ENCODE measurements at regions not wholly inside any gene's neighbourhood (a gene's known extent, or its start where the extent isn't known, plus 50 kb on each side); places are given as distances from the start of the nearest gene placed in this dataset.
"Not testable (repeated sequence)": the region's sequence is repeated elsewhere in the genome, so short reads cannot be mapped to it uniquely, and the experiment has no call there.

DNA sequence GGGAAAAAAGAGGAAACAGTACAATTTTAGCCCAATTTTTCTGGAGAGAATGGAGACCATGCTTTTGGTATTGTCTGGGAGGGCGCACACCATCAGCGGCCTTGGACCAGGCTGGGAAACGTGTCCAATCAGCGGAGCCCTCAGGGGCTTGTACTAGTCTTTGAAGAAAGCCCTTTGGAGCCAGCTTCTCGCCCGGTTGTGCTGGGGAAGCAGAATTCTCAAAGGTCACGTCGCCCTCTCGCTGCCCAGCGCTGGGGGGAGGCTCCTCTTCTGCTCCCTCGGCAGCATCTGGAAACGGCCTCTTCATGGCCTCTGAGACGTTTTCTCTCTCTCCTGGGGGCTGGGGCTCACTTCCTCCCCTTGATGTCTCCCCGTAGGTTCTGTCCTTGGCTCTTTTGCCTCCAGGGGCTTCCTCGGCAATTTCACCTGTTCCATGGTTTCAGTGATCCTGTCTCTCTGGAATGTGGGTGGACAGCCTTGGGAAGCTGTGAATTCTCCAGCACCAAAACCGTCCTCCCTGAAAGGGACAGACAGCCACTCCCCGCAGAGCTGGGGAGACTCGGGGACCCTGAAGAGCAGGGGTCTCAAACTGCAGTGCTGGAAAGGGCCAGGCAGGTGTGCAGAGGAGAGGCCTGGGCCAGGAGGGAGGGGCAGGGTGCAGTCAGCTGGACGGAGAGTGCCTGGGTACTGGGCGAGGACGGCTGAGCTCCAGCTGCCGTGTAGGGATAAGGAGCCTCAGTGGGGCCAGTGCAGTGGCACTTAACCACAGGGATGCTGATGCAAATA is 80.2 kb downstream of the RPS6KA4 start:
- TF ChIP-seq POLR2A (IDR thresholded peaks at IDR 0.05) (no peak), POLR2AphosphoS5 (IDR thresholded peaks at IDR 0.05; ENCODE audit: insufficient read depth in 1 of 2, low read depth in 1 of 2) (no peak)
- TF ChIP-seq, protein P1, sequence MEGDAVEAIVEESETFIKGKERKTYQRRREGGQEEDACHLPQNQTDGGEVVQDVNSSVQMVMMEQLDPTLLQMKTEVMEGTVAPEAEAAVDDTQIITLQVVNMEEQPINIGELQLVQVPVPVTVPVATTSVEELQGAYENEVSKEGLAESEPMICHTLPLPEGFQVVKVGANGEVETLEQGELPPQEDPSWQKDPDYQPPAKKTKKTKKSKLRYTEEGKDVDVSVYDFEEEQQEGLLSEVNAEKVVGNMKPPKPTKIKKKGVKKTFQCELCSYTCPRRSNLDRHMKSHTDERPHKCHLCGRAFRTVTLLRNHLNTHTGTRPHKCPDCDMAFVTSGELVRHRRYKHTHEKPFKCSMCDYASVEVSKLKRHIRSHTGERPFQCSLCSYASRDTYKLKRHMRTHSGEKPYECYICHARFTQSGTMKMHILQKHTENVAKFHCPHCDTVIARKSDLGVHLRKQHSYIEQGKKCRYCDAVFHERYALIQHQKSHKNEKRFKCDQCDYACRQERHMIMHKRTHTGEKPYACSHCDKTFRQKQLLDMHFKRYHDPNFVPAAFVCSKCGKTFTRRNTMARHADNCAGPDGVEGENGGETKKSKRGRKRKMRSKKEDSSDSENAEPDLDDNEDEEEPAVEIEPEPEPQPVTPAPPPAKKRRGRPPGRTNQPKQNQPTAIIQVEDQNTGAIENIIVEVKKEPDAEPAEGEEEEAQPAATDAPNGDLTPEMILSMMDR (IDR thresholded peaks at IDR 0.05): no peak
- no peak overlapping the region for H3K4me3 ChIP-seq
- H3K9me3 ChIP-seq: no peaks in the 10 kb centered on the region
- H3K27ac ChIP-seq: no peak overlapping the region
- intact Hi-C loops (cut with DNase I): no loop called here
- no peaks in the 10 kb centered on the region for H3K36me3 ChIP-seq
- no peaks in the 10 kb centered on the region for H3K4me1 ChIP-seq
- no peak for DNase-seq (ENCODE audit: extremely low spot score in 2 of 2)
- no peaks in the 10 kb centered on the region for H3K27me3 ChIP-seq

DNA sequence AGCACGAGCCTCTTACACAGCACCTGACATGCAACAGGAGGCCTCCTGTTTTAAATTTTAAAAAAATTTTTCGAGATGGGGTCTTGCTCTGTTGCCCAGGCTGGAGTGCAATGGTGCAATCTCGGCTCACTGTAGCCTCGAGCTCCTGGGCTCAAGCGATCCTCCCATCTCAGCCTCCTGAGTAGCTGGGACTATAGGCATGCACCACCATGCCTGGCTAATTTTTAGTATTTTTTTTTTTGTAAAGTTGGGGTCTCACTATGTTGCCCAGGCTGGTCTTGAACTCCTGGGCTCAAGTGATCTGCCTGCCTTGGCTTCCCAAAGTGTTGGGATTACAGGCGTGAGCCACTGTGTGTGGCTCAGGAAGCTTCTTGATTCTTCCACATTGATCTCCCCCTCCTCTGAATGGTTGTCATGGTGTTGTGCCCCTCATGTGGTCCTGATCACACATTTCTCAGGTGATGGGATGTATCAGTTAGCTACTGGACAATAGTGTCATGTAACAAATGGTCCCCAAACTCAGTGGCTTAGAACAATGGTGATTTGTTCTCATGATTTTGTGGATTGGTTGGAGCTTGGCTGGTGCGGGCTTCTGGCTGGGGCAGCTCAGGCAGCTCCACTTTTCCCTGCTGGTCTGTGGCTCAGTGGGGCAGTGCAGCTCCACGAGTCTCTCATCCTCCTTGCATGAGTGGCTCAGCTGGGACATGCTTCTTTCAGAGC is 81.0 kb downstream of the RPS6KA4 start:
- intact Hi-C loops (cut with DNase I): not testable (repeated sequence)

GRCh38 chr11:64441127-64441526 is 82.2 kb downstream of the RPS6KA4 start:
- Histone ChIP-seq H3K27ac (no peak overlapping the region), H3K4me3 (no peak overlapping the region), H3K9me3 (no peaks in the 10 kb centered on the region), H3K27me3 (no peaks in the 10 kb centered on the region), H3K36me3 (no peaks in the 10 kb centered on the region), H3K4me1 (no peaks in the 10 kb centered on the region)
- intact Hi-C loops (cut with DNase I): no loop called here
- TF ChIP-seq, protein P1 (IDR thresholded peaks at IDR 0.05): no peak
- TF ChIP-seq POLR2AphosphoS5 (IDR thresholded peaks at IDR 0.05; ENCODE audit: insufficient read depth in 1 of 2, low read depth in 1 of 2) (no peak), POLR2A (IDR thresholded peaks at IDR 0.05) (no peak)
- DNase-seq (ENCODE audit: extremely low spot score in 2 of 2): no peak

More for the DNA sequence above, 81.0 kb downstream of the RPS6KA4 start:
- H3K4me3 ChIP-seq; H3K9me3 ChIP-seq; H3K4me1 ChIP-seq; H3K27ac ChIP-seq; DNase-seq (ENCODE audit: extremely low spot score in 2 of 2); H3K36me3 ChIP-seq; H3K27me3 ChIP-seq: not testable (repeated sequence)

- H3K36me3 ChIP-seq: no peaks in the 10 kb centered on the region
- no peaks in the 10 kb centered on the region for H3K9me3 ChIP-seq
- no peaks in the 10 kb centered on the region for H3K27me3 ChIP-seq
- no peak for DNase-seq (ENCODE audit: extremely low spot score in 2 of 2)
- TF ChIP-seq POLR2A (IDR thresholded peaks at IDR 0.05): no peak
- no peak for TF ChIP-seq POLR2AphosphoS5 (IDR thresholded peaks at IDR 0.05; ENCODE audit: insufficient read depth in 1 of 2, low read depth in 1 of 2)
- TF ChIP-seq, protein P1 (IDR thresholded peaks at IDR 0.05): no peak
- H3K4me1 ChIP-seq: no peaks in the 10 kb centered on the region
- H3K27ac ChIP-seq: no peak overlapping the region
- H3K4me3 ChIP-seq: no peak overlapping the region
- intact Hi-C loops (cut with DNase I): no loop called here
Observed at GRCh38 chr11:64443001-64443400, 84.0 kb downstream of the RPS6KA4 start.

GRCh38 chr11:64444838-64445441 is 86.0 kb downstream of the RPS6KA4 start:
- Histone ChIP-seq H3K4me3 (no peak overlapping the region), H3K27me3 (no peaks in the 10 kb centered on the region), H3K27ac (no peak overlapping the region), H3K36me3 (no peaks in the 10 kb centered on the region), H3K9me3 (no peaks in the 10 kb centered on the region), H3K4me1 (peaks cover 18% of the 10 kb centered on the region)
- intact Hi-C loops (cut with DNase I): no loop called here
- no peak for DNase-seq (ENCODE audit: extremely low spot score in 2 of 2)
- TF ChIP-seq POLR2A (IDR thresholded peaks at IDR 0.05) (no peak), POLR2AphosphoS5 (IDR thresholded peaks at IDR 0.05; ENCODE audit: insufficient read depth in 1 of 2, low read depth in 1 of 2) (no peak)
- TF ChIP-seq, protein P1 (IDR thresholded peaks at IDR 0.05): no peak
